ENCODE measurements at regions not wholly inside any gene's neighbourhood (a gene's known extent, or its start where the extent isn't known, plus 50 kb on each side); places are given as distances from the start of the nearest gene placed in this dataset.

DNA sequence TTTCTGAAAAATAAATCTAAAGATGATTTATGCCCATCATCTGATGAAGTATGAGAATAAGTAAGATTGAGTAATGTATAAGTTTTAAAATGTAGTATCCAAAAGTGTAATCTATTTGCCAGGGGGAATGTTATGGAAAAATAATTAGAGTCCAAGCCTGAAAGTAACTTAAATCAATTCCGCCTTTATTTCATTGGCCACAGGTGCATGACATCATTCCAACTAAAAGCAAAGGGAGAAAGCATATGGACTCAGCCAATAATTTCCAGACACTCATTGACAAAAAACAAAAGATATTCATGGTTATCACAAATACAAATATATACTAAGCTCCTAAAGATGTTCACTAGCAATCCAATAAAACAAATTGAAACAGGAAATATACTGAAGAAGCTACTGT is 752.6 kb upstream of the TMEFF2 start:
- Histone ChIP-seq H2BK15ac (ENCODE audit: low read length) (no peak overlapping the region), H4K91ac (replicated peaks; ENCODE audit: insufficient read length, low read length) (no peak overlapping the region), H2AK5ac (ENCODE audit: low read depth, low read length) (no peak overlapping the region), H3K9me3 (ENCODE audit: insufficient read depth in 2 of 2, low read depth in 1 of 2, low read length in 1 of 2) (no peaks in the 10 kb centered on the region), H3K4me2 (ENCODE audit: insufficient read depth in 1 of 2, low read depth in 2 of 2, low read length in 2 of 2) (no peak overlapping the region), H3K79me1 (ENCODE audit: low read depth, low read length) (no peaks in the 10 kb centered on the region), H2BK5ac (ENCODE audit: low read depth, low read length) (no peak overlapping the region), H3K14ac (ENCODE audit: insufficient read length) (no peak overlapping the region), H3K36me3 (ENCODE audit: control insufficient read depth in 2 of 4, insufficient read depth in 4 of 4, low read length in 3 of 4) (no peaks in the 10 kb centered on the region), H3K9ac (replicated peaks in 1 of 4; ENCODE audit: extremely low read depth in 1 of 4, low read depth in 3 of 4, low read length in 3 of 4) (no peak overlapping the region), H3K79me2 (ENCODE audit: control insufficient read depth in 1 of 2, insufficient read depth in 2 of 2, low read length in 2 of 2) (no peaks in the 10 kb centered on the region), H3K18ac (ENCODE audit: extremely low read depth, low read length) (no peak overlapping the region), H2BK20ac (ENCODE audit: low read length) (no peak overlapping the region), H3K23me2 (ENCODE audit: low read depth, low read length) (no peaks in the 10 kb centered on the region), H4K20me1 (replicated peaks in 1 of 2; ENCODE audit: control insufficient read depth in 1 of 2, insufficient read depth in 2 of 2, low read length in 2 of 2) (no peaks in the 10 kb centered on the region), H3K23ac (ENCODE audit: insufficient read length) (no peak overlapping the region), H3K4ac (replicated peaks; ENCODE audit: insufficient read length, low read depth, low read length) (no peak overlapping the region), H4K8ac (ENCODE audit: extremely low read depth, insufficient read depth, low read length) (no peak overlapping the region), H3K4me3 (ENCODE audit: extremely low read depth in 1 of 4, insufficient read depth in 2 of 4, low read depth in 3 of 4, low read length in 4 of 4) (no peak overlapping the region), H3K4me1 (replicated peaks in 1 of 4; ENCODE audit: control insufficient read depth in 3 of 4, insufficient read depth in 4 of 4, low read length in 3 of 4) (no peaks in the 10 kb centered on the region), H2BK120ac (replicated peaks; ENCODE audit: low read depth, low read length) (no peak overlapping the region), H2BK12ac (ENCODE audit: low read depth, low read length) (no peak overlapping the region), H3K27me3 (replicated peaks in 1 of 4; ENCODE audit: control insufficient read depth in 3 of 4, extremely low read depth in 1 of 4, insufficient read depth in 3 of 4, low read length in 3 of 4) (peaks cover 0 to 1% (median 0%) of the 10 kb centered on the region in 4 experiments; a peak in 1 of 7 replicates), H4K5ac (ENCODE audit: insufficient read length, low read depth, low read length) (no peak overlapping the region), H3K27ac (ENCODE audit: low read depth, low read length) (no peak overlapping the region), H3K56ac (replicated peaks; ENCODE audit: insufficient read length, low read depth, low read length) (no peak overlapping the region), H2AFZ (ENCODE audit: low read length) (no peak overlapping the region)
- DNase-seq (ENCODE audit: low read depth in 1 of 2, low spot score in 2 of 2) (no peak), FAIRE-seq (no peak)
- ChIA-PET POLR2A (ENCODE audit: partially characterized antibody) (no interaction called here), CTCF (ENCODE audit: partially characterized antibody) (no interaction called here)
- 94% methylated on average over 1 of the region's 1 CpG; no CpG with 5 or more reads in 1 of the 2 experiments for WGBS, 2 experiments (ENCODE audit: extremely low coverage in 1 of 2, insufficient coverage in 1 of 2, insufficient read length in 1 of 2, insufficient replicate concordance in 2 of 2, low coverage in 1 of 2, low lambda C conversion rate in 2 of 2, missing lambda C conversion rate in 1 of 2)
- TF ChIP-seq BCL11A (IDR thresholded peaks at IDR 0.05; ENCODE audit: low read depth in 2 of 2, low read length in 2 of 2) = no peak
- no peak for TF ChIP-seq ASH2L (IDR thresholded peaks at IDR 0.05; ENCODE audit: low read length)
- no peak for TF ChIP-seq CREB1 (IDR thresholded peaks at IDR 0.05)
- no peak for TF ChIP-seq EGR1 (IDR thresholded peaks at IDR 0.05; ENCODE audit: borderline replicate concordance, low read depth, low read length)
- no peak for TF ChIP-seq TAF7 (optimal IDR thresholded peaks at IDR 0.05; ENCODE audit: borderline replicate concordance, low read depth, low read length)
- TF ChIP-seq, protein P1, sequence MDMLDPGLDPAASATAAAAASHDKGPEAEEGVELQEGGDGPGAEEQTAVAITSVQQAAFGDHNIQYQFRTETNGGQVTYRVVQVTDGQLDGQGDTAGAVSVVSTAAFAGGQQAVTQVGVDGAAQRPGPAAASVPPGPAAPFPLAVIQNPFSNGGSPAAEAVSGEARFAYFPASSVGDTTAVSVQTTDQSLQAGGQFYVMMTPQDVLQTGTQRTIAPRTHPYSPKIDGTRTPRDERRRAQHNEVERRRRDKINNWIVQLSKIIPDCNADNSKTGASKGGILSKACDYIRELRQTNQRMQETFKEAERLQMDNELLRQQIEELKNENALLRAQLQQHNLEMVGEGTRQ (IDR thresholded peaks at IDR 0.05; ENCODE audit: low read length) = no peak
- TF ChIP-seq CBX5 (IDR thresholded peaks at IDR 0.05; ENCODE audit: low read depth, low read length) = no peak
- no peak for TF ChIP-seq CHD2 (IDR thresholded peaks at IDR 0.05; ENCODE audit: low read length)
